Neural progenitor cell (in vitro differentiated cells): ENCODE measurements at regions not wholly inside any gene's neighbourhood (a gene's known extent, or its start where the extent isn't known, plus 50 kb on each side); places are given as distances from the start of the nearest gene placed in this dataset.

Experiments
- DNase-seq: peaks from one replicate; pipeline ENCODE4 v3.0.0-alpha.2; 2016; ENCODE audit warnings: low spot score
- H2AFZ ChIP-seq: fragments of 200-600 bp; sonication (generic); replicated peaks from 2 replicates; pipeline ENCODE4 v1.6.1; 2016; ENCODE audit warnings: antibody characterized with exemption
- H3F3A ChIP-seq: fragments of 200-600 bp; sonication (generic); 2 replicates; pipeline ENCODE4 v1.6.1; 2016; ENCODE audit warnings: antibody characterized with exemption, low read depth
- H3K27ac ChIP-seq: fragments of 200-600 bp; sonication (generic); 2 replicates; pipeline ENCODE4 v1.5.1; 2016; ENCODE audit warnings: mild to moderate bottlenecking
- H3K27me3 ChIP-seq: fragments of 200-600 bp; sonication (generic); 2 replicates; pipeline ENCODE4 v1.6.1; 2016; ENCODE audit warnings: mild to moderate bottlenecking, moderate library complexity
- H3K36me3 ChIP-seq: fragments of 200-600 bp; sonication (generic); 2 replicates; pipeline ENCODE4 v1.5.1; 2016
- H3K4me1 ChIP-seq: fragments of 200-600 bp; sonication (generic); 2 replicates; pipeline ENCODE4 v1.6.1; 2016; ENCODE audit warnings: mixed run types
- H3K4me2 ChIP-seq: fragments of 200-600 bp; sonication (generic); 2 replicates; pipeline ENCODE4 v1.6.1; 2016
- H3K4me3 ChIP-seq: fragments of 200-600 bp; sonication (generic); 2 replicates; pipeline ENCODE4 v1.5.1; 2016
- H3K79me2 ChIP-seq: fragments of 200-600 bp; sonication (generic); 2 replicates; pipeline ENCODE4 v1.6.1; 2016; ENCODE audit warnings: low read depth
- H3K9ac ChIP-seq: fragments of 200-600 bp; sonication (generic); 2 replicates; pipeline ENCODE4 v1.6.1; 2016
- H3K9me3 ChIP-seq: fragments of 200-600 bp; sonication (generic); 2 replicates; pipeline ENCODE4 v1.5.1; 2016; ENCODE audit warnings: low read depth
- H4K20me1 ChIP-seq: fragments of 200-600 bp; sonication (generic); 2 replicates; pipeline ENCODE4 v1.6.1; 2016; ENCODE audit warnings: low read depth
- H3K27ac Mint-ChIP-seq: 3 replicates; pipeline ENCODE4 v1.8.0; 2021; ENCODE audit warnings: mixed read lengths
- H3K27me3 Mint-ChIP-seq: 2 replicates; pipeline ENCODE4 v1.8.0; 2022; ENCODE audit warnings: low read depth, mild to moderate bottlenecking, inconsistent platforms, moderate library complexity, mixed read lengths; ENCODE audit not compliant: insufficient read depth
- H3K36me3 Mint-ChIP-seq: 3 replicates; pipeline ENCODE4 v1.8.0; 2021; ENCODE audit warnings: mixed read lengths
- H3K4me1 Mint-ChIP-seq: 3 replicates; pipeline ENCODE4 v1.8.0; 2021; ENCODE audit warnings: mixed read lengths
- H3K4me3 Mint-ChIP-seq: 3 replicates; pipeline ENCODE4 v1.8.0; 2021; ENCODE audit warnings: mild to moderate bottlenecking, moderate library complexity, mixed read lengths
- H3K9me3 Mint-ChIP-seq: 3 replicates; pipeline ENCODE4 v1.8.0; 2020; ENCODE audit warnings: mixed read lengths
- EZH2 ChIP-seq: fragments of 200-600 bp; sonication (generic); IDR thresholded peaks from 2 replicates; pipeline ENCODE4 v1.6.1; 2017; ENCODE audit warnings: antibody characterized with exemption, mild to moderate bottlenecking, moderate library complexity
- EZH2phosphoT487 ChIP-seq: fragments of 200-600 bp; sonication (generic); IDR thresholded peaks from 2 replicates; pipeline ENCODE4 v1.6.1; 2017; ENCODE audit warnings: antibody characterized with exemption
- TF ChIP-seq, protein P1 (sequence below): fragments of 200-600 bp; sonication (generic); IDR thresholded peaks from 2 replicates; pipeline ENCODE4 v1.5.1; 2017; ENCODE audit warnings: antibody characterized with exemption, mild to moderate bottlenecking

DNA sequence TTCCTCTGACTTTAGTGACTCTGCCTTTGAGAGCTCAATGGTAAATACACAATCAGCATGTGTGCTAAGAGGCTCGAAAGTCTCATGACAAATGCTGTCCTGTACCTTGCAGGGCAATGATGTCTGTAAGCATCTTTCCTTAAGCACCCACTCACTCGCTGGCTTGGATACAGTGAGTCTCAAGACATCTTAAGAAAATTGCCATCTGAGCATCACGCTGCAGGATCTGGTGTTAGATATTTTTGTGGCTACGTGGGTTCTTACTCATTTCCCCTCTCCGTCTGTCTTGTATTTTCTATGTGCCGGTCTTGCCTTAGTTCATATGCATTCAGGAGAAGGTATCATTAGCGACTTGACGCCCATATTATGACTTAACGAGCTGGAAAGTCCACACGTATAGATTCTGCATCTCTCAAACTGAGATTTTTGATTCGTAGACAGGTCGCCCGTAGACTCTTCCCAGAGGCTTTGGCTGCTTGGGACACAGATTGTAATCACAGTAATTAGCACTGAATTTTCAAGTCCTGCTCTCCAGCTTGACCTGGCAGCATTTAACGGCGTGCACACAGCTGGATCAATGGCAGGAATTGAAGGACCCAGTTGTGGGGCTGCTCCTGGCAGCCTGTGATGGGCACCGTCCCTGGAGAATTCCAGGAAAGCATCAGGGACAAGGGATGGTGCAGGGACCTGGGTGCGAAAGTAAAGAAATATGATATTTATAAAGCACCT lies 231.2 kb downstream of the ZIC5 start:
- Histone ChIP-seq H3K79me2 (peaks cover 36% of the 10 kb centered on the region), H3K36me3 (no peaks in the 10 kb centered on the region), H3K4me2 (peak overlapping the region; percentile 4), H3K9ac (no peak overlapping the region), H4K20me1 (no peaks in the 10 kb centered on the region), H3K27ac (peak overlapping the region; percentile 93), H3K9me3 (no peaks in the 10 kb centered on the region), H2AFZ (no peak overlapping the region), H3K4me3 (no peak overlapping the region), H3K27me3 (no peaks in the 10 kb centered on the region), H3F3A (peaks cover 51% of the 10 kb centered on the region), H3K4me1 (peaks cover 84% of the 10 kb centered on the region)
- TF ChIP-seq, protein P1, sequence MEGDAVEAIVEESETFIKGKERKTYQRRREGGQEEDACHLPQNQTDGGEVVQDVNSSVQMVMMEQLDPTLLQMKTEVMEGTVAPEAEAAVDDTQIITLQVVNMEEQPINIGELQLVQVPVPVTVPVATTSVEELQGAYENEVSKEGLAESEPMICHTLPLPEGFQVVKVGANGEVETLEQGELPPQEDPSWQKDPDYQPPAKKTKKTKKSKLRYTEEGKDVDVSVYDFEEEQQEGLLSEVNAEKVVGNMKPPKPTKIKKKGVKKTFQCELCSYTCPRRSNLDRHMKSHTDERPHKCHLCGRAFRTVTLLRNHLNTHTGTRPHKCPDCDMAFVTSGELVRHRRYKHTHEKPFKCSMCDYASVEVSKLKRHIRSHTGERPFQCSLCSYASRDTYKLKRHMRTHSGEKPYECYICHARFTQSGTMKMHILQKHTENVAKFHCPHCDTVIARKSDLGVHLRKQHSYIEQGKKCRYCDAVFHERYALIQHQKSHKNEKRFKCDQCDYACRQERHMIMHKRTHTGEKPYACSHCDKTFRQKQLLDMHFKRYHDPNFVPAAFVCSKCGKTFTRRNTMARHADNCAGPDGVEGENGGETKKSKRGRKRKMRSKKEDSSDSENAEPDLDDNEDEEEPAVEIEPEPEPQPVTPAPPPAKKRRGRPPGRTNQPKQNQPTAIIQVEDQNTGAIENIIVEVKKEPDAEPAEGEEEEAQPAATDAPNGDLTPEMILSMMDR = no peak
- no peak for TF ChIP-seq EZH2
- TF ChIP-seq EZH2phosphoT487 = no peak
- no peaks in the 10 kb centered on the region for H3K9me3 Mint-ChIP-seq
- H3K4me1 Mint-ChIP-seq = peaks cover 86% of the 10 kb centered on the region
- peaks cover 4% of the 10 kb centered on the region for H3K36me3 Mint-ChIP-seq
- H3K27ac Mint-ChIP-seq = peak overlapping the region; percentile 64
- no peak for DNase-seq
- H3K4me3 Mint-ChIP-seq = peak overlapping the region; percentile 1
- H3K27me3 Mint-ChIP-seq = peaks cover 4% of the 10 kb centered on the region

DNA sequence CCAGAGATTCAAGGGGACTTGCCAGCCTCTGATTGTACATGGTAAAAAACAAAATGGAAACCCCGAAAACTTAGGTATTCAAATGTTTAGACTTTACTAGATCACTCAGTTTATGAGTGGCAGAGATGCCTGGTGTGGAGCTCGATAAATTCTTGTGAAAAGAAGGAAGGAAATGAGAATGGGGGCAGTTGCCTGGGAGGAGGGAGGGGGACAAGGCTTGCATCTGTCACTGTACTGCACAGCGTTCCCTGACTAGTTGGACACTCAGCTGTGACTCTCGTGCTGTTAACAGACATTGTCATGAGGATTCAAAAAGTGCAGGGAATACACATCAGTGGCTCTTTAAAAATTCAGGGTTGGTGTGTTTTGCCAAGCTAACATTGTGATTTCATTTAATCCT lies 232.9 kb downstream of the ZIC5 start:
- Mint-ChIP-seq H3K4me1 (peaks cover 88% of the 10 kb centered on the region), H3K4me3 (peak overlapping the region; percentile 36), H3K27ac (peak overlapping the region; percentile 78), H3K9me3 (no peaks in the 10 kb centered on the region), H3K36me3 (peaks cover 4% of the 10 kb centered on the region), H3K27me3 (peaks cover 4% of the 10 kb centered on the region)
- Histone ChIP-seq H3K27ac (no peak overlapping the region), H3K36me3 (no peaks in the 10 kb centered on the region), H3F3A (peaks cover 44% of the 10 kb centered on the region), H3K4me2 (no peak overlapping the region), H2AFZ (no peak overlapping the region), H3K9ac (no peak overlapping the region), H4K20me1 (no peaks in the 10 kb centered on the region), H3K9me3 (no peaks in the 10 kb centered on the region), H3K27me3 (no peaks in the 10 kb centered on the region), H3K79me2 (peaks cover 38% of the 10 kb centered on the region), H3K4me3 (no peak overlapping the region), H3K4me1 (peaks cover 83% of the 10 kb centered on the region)
- DNase-seq = no peak
- TF ChIP-seq, protein P1 = no peak
- TF ChIP-seq EZH2phosphoT487 (no peak), EZH2 (no peak)

DNA sequence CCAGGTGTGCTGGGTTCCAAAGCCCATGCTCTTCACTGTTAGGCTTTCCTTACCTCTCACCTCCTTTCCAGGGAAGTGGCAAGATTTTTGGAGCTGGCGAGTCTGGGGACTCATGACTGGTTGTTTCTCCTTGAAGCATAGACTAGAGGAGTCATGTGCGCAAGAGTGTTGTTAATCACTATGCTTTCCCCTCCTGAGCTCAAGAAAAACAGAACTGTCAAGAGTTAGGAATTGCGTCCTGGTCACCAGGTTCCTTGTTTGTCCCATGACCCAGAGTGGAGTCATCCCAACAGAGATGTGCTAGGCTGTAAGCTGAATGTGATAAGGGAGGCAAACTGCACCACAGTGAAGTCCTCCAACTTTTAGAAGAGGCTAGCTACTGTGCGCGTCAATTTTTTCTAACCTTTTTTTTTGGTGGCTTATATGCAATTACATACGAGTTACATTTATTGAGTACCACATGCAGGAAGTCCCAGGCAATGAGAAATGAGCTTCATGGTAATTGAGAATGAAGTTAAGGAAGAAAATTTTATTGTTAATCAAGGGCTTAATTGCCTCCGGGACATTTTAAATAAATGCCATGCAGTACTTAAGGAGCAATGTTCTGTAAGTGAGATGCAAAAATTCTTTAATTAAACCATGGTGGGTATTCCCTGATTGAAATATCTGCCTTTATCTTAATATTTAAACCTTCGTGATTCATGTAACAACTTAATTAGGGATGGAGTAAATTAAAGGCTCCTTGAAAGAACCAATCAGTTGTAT lies 233.9 kb downstream of the ZIC5 start:
- Mint-ChIP-seq H3K9me3 (no peaks in the 10 kb centered on the region), H3K4me1 (peaks cover 88% of the 10 kb centered on the region), H3K27ac (peak overlapping the region; percentile 60), H3K27me3 (peaks cover 4% of the 10 kb centered on the region), H3K4me3 (no peak overlapping the region), H3K36me3 (peaks cover 4% of the 10 kb centered on the region)
- TF ChIP-seq, protein P1 = no peak
- TF ChIP-seq EZH2phosphoT487 (no peak), EZH2 (no peak)
- no peaks in the 10 kb centered on the region for H4K20me1 ChIP-seq
- H3F3A ChIP-seq = peaks cover 43% of the 10 kb centered on the region
- DNase-seq = no peak
- no peak overlapping the region for H3K9ac ChIP-seq
- peaks cover 39% of the 10 kb centered on the region for H3K79me2 ChIP-seq
- no peaks in the 10 kb centered on the region for H3K36me3 ChIP-seq
- H2AFZ ChIP-seq = peak overlapping the region; percentile 3
- H3K4me1 ChIP-seq = peaks cover 83% of the 10 kb centered on the region
- no peaks in the 10 kb centered on the region for H3K9me3 ChIP-seq
- no peak overlapping the region for H3K4me3 ChIP-seq
- H3K27ac ChIP-seq = no peak overlapping the region
- H3K27me3 ChIP-seq = no peaks in the 10 kb centered on the region
- no peak overlapping the region for H3K4me2 ChIP-seq
